Upper lobe of left lung (tissue), 6 donors: ENCODE measurements at regions not wholly inside any gene's neighbourhood (a gene's known extent, or its start where the extent isn't known, plus 50 kb on each side); places are given as distances from the start of the nearest gene placed in this dataset.

Experiments used
- ATAC-seq, 2 donors: fragments of 200-7000 bp; cut with Tn5 transposase; one replicate each; pipeline ENCODE4 v1.9.1; 2022; ENCODE audit warnings: mild to moderate bottlenecking in 2 of 2, moderate library complexity in 2 of 2; ENCODE audit not compliant: low FRiP score in 2 of 2
- DNase-seq, 2 donors: peaks; one replicate each; pipeline ENCODE4 v3.0.0-alpha.2; 2019 to 2020
- H3K27ac ChIP-seq, 4 donors: fragments of 200-600 bp; sonication (generic); one replicate each; pipeline ENCODE4 v1.5.1; 2016 to 2019
- H3K27me3 ChIP-seq, 4 donors: fragments of 200-600 bp; sonication (generic); one replicate each; pipeline ENCODE4 v1.5.1; 2017 to 2019
- H3K36me3 ChIP-seq, 4 donors: fragments of 200-600 bp; sonication (generic); one replicate each; pipeline ENCODE4 v1.5.1; 2016 to 2019
- H3K4me1 ChIP-seq, 4 donors: fragments of 200-600 bp; sonication (generic); one replicate each; pipeline ENCODE4 v1.5.1; 2018 to 2019
- H3K4me3 ChIP-seq, 4 donors: fragments of 200-600 bp; sonication (generic); one replicate each; pipeline ENCODE4 v1.5.1; 2017 to 2019; ENCODE audit warnings: mild to moderate bottlenecking in 2 of 4, moderate library complexity in 1 of 4
- H3K9me3 ChIP-seq, 4 donors: fragments of 200-600 bp; sonication (generic); one replicate each; pipeline ENCODE4 v1.5.1; 2018 to 2019
- CTCF ChIP-seq, 6 experiments: fragments of 450-650 bp in 4 of 6; fragments of 200-600 bp in 2 of 6; sonication (generic) in 2 of 6; IDR thresholded peaks; one replicate each; pipeline ENCODE4 v1.5.1; 2016 to 2019; ENCODE audit warnings: antibody characterized with exemption in 6 of 6
- EP300 ChIP-seq, 4 donors: sonication (generic); formaldehyde crosslinking; IDR thresholded peaks; one replicate each; pipeline ENCODE4 v1.5.1; 2017; ENCODE audit warnings: antibody characterized with exemption in 4 of 4, control low read depth in 2 of 4
- POLR2A ChIP-seq, 4 donors: fragments of 450-650 bp; IDR thresholded peaks; one replicate each; pipeline ENCODE4 v1.5.1; 2016 to 2017; ENCODE audit warnings: antibody characterized with exemption in 4 of 4, mild to moderate bottlenecking in 2 of 4
- POLR2AphosphoS5 ChIP-seq, 2 donors: sonication (generic); formaldehyde crosslinking; IDR thresholded peaks; one replicate each; pipeline ENCODE4 v1.5.1; 2017; ENCODE audit warnings: antibody characterized with exemption in 2 of 2
- WGBS, 2 donors: methylation state at CpG; one replicate each; pipeline ENCODE4 v1.1.5; 2017 to 2018; 5-methylcytosine and 5-hydroxymethylcytosine counted together
- donor health status: DM: no; HTN: no; CAD: no; lungs with moderate emphysema.
- donor health status: DM: no; HTN: yes; CAD: no; lungs with severe emphysema.

- ATAC-seq (no peak), DNase-seq (no peak)
- Histone ChIP-seq H3K36me3 (no peaks in the 10 kb centered on the region), H3K27me3 (no peaks in the 10 kb centered on the region), H3K27ac (no peak overlapping the region), H3K4me3 (no peak overlapping the region), H3K9me3 (no peaks in the 10 kb centered on the region), H3K4me1 (no peaks in the 10 kb centered on the region)
- 74 to 82% methylated on average over 1 of the region's 1 CpG for WGBS, 2 donors
- no peak for TF ChIP-seq POLR2AphosphoS5 (IDR thresholded peaks at IDR 0.05)
- TF ChIP-seq POLR2A (IDR thresholded peaks at IDR 0.05): no peak
- no peak for TF ChIP-seq EP300 (IDR thresholded peaks at IDR 0.05)
- no peak for TF ChIP-seq CTCF (IDR thresholded peaks at IDR 0.05)
Observed at GRCh38 chr21:14312871-14313270, 70.1 kb downstream of the HSPA13 start.

- DNase-seq (no peak), ATAC-seq (no peak)
- no peak for TF ChIP-seq EP300 (IDR thresholded peaks at IDR 0.05)
- no peak for TF ChIP-seq POLR2A (IDR thresholded peaks at IDR 0.05)
- no peak for TF ChIP-seq CTCF (IDR thresholded peaks at IDR 0.05)
- no peak for TF ChIP-seq POLR2AphosphoS5 (IDR thresholded peaks at IDR 0.05)
- WGBS, 2 donors: 47 to 54% methylated on average over 5 of the region's 5 CpGs
- Histone ChIP-seq H3K27ac (no peak overlapping the region), H3K4me1 (no peaks in the 10 kb centered on the region), H3K27me3 (no peaks in the 10 kb centered on the region), H3K36me3 (no peaks in the 10 kb centered on the region), H3K9me3 (no peaks in the 10 kb centered on the region), H3K4me3 (no peak overlapping the region)
Observed at GRCh38 chr21:14308234-14308633, 74.7 kb downstream of the HSPA13 start.

- H3K4me3 ChIP-seq: no peak overlapping the region
Observed at GRCh38 chr21:14306126-14306907, 76.6 kb downstream of the HSPA13 start.

GRCh38 chr21:14303731-14304488 is 79.0 kb downstream of the HSPA13 start:
- no peak for DNase-seq
- 75 to 81% methylated on average over 8 of the region's 8 CpGs for WGBS, 2 donors
- Histone ChIP-seq H3K27ac (no peak overlapping the region), H3K27me3 (no peaks in the 10 kb centered on the region), H3K4me3 (no peak overlapping the region), H3K9me3 (no peaks in the 10 kb centered on the region), H3K36me3 (no peaks in the 10 kb centered on the region), H3K4me1 (no peaks in the 10 kb centered on the region)
- ATAC-seq: no peak
- TF ChIP-seq POLR2AphosphoS5 (IDR thresholded peaks at IDR 0.05) (no peak), EP300 (IDR thresholded peaks at IDR 0.05) (no peak), CTCF (IDR thresholded peaks at IDR 0.05) (no peak), POLR2A (IDR thresholded peaks at IDR 0.05) (no peak)

More at GRCh38 chr21:14306126-14306907, 76.6 kb downstream of the HSPA13 start:
- Histone ChIP-seq H3K27me3 (no peaks in the 10 kb centered on the region), H3K4me1 (no peaks in the 10 kb centered on the region), H3K36me3 (no peaks in the 10 kb centered on the region), H3K27ac (no peak overlapping the region), H3K9me3 (no peaks in the 10 kb centered on the region)
- TF ChIP-seq EP300 (IDR thresholded peaks at IDR 0.05): no peak
- no peak for TF ChIP-seq POLR2A (IDR thresholded peaks at IDR 0.05)
- TF ChIP-seq POLR2AphosphoS5 (IDR thresholded peaks at IDR 0.05): no peak
- no peak for TF ChIP-seq CTCF (IDR thresholded peaks at IDR 0.05)
- DNase-seq (no peak), ATAC-seq (no peak)
- WGBS, 2 donors: 35 to 37% methylated on average over 5 of the region's 5 CpGs
